ENCODE measurements at regions not wholly inside any gene's neighbourhood (a gene's known extent, or its start where the extent isn't known, plus 50 kb on each side); places are given as distances from the start of the nearest gene placed in this dataset.

GRCh38 chr3:72340476-72341379, 507.5 kb downstream of the SHQ1 start:
- DNase-seq (ENCODE audit: low spot score) = no peak
- Histone ChIP-seq H3K27me3 (no peaks in the 10 kb centered on the region), H3K4me3 (no peak overlapping the region), H3K9me3 (no peaks in the 10 kb centered on the region), H3K27ac (no peak overlapping the region), H3K36me3 (no peaks in the 10 kb centered on the region), H3K4me1 (peaks cover 0 to 19% of the 10 kb centered on the region in 2 donors)
- TF ChIP-seq, protein P1, sequence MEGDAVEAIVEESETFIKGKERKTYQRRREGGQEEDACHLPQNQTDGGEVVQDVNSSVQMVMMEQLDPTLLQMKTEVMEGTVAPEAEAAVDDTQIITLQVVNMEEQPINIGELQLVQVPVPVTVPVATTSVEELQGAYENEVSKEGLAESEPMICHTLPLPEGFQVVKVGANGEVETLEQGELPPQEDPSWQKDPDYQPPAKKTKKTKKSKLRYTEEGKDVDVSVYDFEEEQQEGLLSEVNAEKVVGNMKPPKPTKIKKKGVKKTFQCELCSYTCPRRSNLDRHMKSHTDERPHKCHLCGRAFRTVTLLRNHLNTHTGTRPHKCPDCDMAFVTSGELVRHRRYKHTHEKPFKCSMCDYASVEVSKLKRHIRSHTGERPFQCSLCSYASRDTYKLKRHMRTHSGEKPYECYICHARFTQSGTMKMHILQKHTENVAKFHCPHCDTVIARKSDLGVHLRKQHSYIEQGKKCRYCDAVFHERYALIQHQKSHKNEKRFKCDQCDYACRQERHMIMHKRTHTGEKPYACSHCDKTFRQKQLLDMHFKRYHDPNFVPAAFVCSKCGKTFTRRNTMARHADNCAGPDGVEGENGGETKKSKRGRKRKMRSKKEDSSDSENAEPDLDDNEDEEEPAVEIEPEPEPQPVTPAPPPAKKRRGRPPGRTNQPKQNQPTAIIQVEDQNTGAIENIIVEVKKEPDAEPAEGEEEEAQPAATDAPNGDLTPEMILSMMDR (IDR thresholded peaks at IDR 0.05) = no peak

DNA sequence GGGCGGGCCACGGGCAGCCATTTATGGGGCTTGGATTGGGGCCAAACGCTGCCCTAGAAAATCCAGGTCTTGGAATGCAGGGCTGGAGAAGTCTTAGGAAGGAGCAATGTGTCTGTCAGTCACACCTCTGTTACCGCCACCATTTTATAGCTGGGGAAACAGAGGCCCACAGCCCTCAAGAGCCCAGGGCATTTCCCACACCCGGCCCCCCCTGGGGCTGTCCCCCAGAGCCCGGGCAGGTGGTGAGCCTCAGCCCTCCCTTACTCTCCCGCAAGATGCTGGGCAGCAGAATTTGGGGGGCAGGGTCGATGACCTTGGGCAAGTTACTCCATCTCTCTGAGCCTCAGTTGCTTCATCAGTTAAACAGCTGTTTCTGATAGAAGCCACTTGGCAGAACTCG, 508.2 kb downstream of the SHQ1 start:
- H3K4me1 ChIP-seq = peaks cover 0 to 19% of the 10 kb centered on the region in 2 donors
- no peak for DNase-seq (ENCODE audit: low spot score)
- H3K4me3 ChIP-seq = no peak overlapping the region
- no peaks in the 10 kb centered on the region for H3K36me3 ChIP-seq
- H3K9me3 ChIP-seq = no peaks in the 10 kb centered on the region
- TF ChIP-seq, protein P1 (IDR thresholded peaks at IDR 0.05) = no peak
- H3K27ac ChIP-seq = no peak overlapping the region
- no peaks in the 10 kb centered on the region for H3K27me3 ChIP-seq

DNA sequence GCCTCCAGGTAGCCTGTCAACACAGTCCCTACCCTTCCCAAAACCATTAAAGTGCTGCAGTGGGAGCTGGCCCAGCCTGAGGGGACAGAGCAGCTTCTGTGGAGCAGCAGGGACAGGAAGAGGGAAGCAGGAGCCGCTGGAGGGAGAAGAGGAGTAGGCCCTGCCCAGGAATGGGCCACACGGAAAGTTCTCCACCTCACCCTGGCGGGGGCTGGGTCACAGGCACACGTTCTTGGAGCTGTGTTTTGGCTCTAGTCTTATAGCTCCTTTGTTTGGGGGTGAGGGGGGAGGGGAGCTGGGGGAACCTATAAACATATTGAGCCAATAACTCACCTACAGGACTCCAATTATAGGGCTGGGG, 508.6 kb downstream of the SHQ1 start:
- DNase-seq (ENCODE audit: low spot score) = no peak
- Histone ChIP-seq H3K9me3 (no peaks in the 10 kb centered on the region), H3K27me3 (no peaks in the 10 kb centered on the region), H3K36me3 (no peaks in the 10 kb centered on the region), H3K27ac (no peak overlapping the region), H3K4me1 (peaks cover 0 to 19% of the 10 kb centered on the region in 2 donors), H3K4me3 (no peak overlapping the region)
- TF ChIP-seq, protein P1 (IDR thresholded peaks at IDR 0.05) = no peak

DNA sequence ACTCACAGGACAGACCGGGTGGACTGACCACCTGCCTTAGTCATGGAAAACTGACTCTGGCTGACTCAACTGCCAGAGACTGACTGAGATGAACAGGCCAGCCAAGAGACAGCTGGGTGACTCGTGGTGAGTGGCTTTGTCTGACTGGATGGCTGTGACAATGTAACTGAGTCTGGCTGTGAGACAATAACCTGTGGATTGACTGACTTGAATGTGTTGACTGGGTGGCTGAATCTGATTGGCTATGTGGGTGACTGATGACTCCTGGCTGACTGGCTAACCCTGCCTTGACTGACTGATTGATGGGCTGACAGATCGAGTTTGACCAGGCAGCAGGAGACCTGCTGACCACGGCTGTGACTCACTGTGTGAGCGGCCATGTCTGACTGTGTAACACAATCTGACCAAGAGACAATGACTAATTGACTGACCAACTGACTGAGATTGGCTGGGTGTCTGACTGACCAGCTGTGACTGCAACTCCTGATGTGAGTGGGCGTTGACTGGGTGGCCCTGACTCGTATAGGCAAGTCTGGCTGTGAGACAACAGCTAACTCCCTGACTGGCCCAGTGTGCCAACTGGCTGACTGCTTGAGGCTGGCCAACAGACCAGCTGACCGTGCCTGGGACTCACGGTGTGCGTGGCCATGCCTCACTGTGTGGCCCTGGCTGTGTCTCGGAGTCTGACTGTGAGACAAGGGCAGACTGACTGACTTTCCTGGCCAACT, 509.1 kb downstream of the SHQ1 start:
- TF ChIP-seq, protein P1 (IDR thresholded peaks at IDR 0.05) = no peak
- no peaks in the 10 kb centered on the region for H3K27me3 ChIP-seq
- no peak overlapping the region for H3K4me3 ChIP-seq
- H3K4me1 ChIP-seq = peaks cover 0 to 19% of the 10 kb centered on the region in 2 donors
- H3K9me3 ChIP-seq = no peaks in the 10 kb centered on the region
- DNase-seq (ENCODE audit: low spot score) = peak; percentile 76
- H3K27ac ChIP-seq = no peak overlapping the region
- H3K36me3 ChIP-seq = no peaks in the 10 kb centered on the region

- H3K36me3 ChIP-seq = no peaks in the 10 kb centered on the region
- no peak for DNase-seq (ENCODE audit: low spot score)
- TF ChIP-seq, protein P1 (IDR thresholded peaks at IDR 0.05) = no peak
- H3K27ac ChIP-seq = no peak overlapping the region
- H3K4me3 ChIP-seq = no peak overlapping the region
- no peaks in the 10 kb centered on the region for H3K27me3 ChIP-seq
- no peaks in the 10 kb centered on the region for H3K9me3 ChIP-seq
- H3K4me1 ChIP-seq = peaks cover 0 to 19% of the 10 kb centered on the region in 2 donors
These were observed 509.9 kb downstream of the SHQ1 start for GRCh38 chr3:72338082-72338941.

Measured in right atrium auricular region (tissue), 2 donors.